Endodermal cell (in vitro differentiated cells): ENCODE measurements at regions not wholly inside any gene's neighbourhood (a gene's known extent, or its start where the extent isn't known, plus 50 kb on each side); places are given as distances from the start of the nearest gene placed in this dataset.

Experiments
- DNase-seq: peaks from one replicate; pipeline ENCODE4 v3.0.0-alpha.2; 2017
- H3K27ac ChIP-seq: 2 replicates; pipeline ENCODE4 v1.5.1; 2013; ENCODE audit warnings: mild to moderate bottlenecking, low read depth, low read length, moderate library complexity
- H3K27me3 ChIP-seq: 2 replicates; pipeline ENCODE4 v1.6.1; 2013; ENCODE audit warnings: mild to moderate bottlenecking, low read length, moderate library complexity; ENCODE audit not compliant: insufficient read depth, control insufficient read depth, poor library complexity, severe bottlenecking
- H3K36me3 ChIP-seq: 2 replicates; pipeline ENCODE4 v1.7.0; 2013; ENCODE audit warnings: mild to moderate bottlenecking, low read length, moderate library complexity; ENCODE audit not compliant: control insufficient read depth, insufficient read depth
- H3K4me1 ChIP-seq: one replicate; pipeline ENCODE4 v1.7.0; 2013; ENCODE audit warnings: low read length; ENCODE audit not compliant: control insufficient read depth, insufficient read depth
- H3K4me3 ChIP-seq: 2 replicates; pipeline ENCODE4 v1.5.1; 2013; ENCODE audit warnings: mild to moderate bottlenecking, low read length, moderate library complexity
- H3K9ac ChIP-seq: 2 replicates; pipeline ENCODE4 v1.6.1; 2013; ENCODE audit warnings: mild to moderate bottlenecking, low read length, moderate library complexity; ENCODE audit not compliant: poor library complexity, severe bottlenecking; ENCODE audit errors: extremely low read depth
- H3K9me3 ChIP-seq: 2 replicates; pipeline ENCODE4 v1.6.1; 2013; ENCODE audit warnings: mild to moderate bottlenecking, low read length, moderate library complexity; ENCODE audit not compliant: control insufficient read depth
- H3K27ac Mint-ChIP-seq: 2 replicates; pipeline ENCODE4 v1.8.0; 2020; ENCODE audit warnings: mixed read lengths
- H3K27me3 Mint-ChIP-seq: 2 replicates; pipeline ENCODE4 v1.8.0; 2021; ENCODE audit warnings: mild to moderate bottlenecking, mixed read lengths; ENCODE audit not compliant: insufficient read depth
- H3K36me3 Mint-ChIP-seq: 2 replicates; pipeline ENCODE4 v1.8.0; 2020; ENCODE audit warnings: low read depth, mixed read lengths
- H3K4me1 Mint-ChIP-seq: 2 replicates; pipeline ENCODE4 v1.8.0; 2020; ENCODE audit warnings: mixed read lengths
- H3K4me3 Mint-ChIP-seq: 2 replicates; pipeline ENCODE4 v1.8.0; 2020; ENCODE audit warnings: mild to moderate bottlenecking, moderate library complexity, mixed read lengths
- H3K9me3 Mint-ChIP-seq: 2 replicates; pipeline ENCODE4 v1.8.0; 2020; ENCODE audit warnings: mild to moderate bottlenecking, mixed read lengths
- WGBS, 2 experiments: methylation state at CpG; one replicate each; pipeline versions ENCODE4 v1.1.5 to v1.1.7; 2013; ENCODE audit warnings: missing lambda C conversion rate in 2 of 2, mixed read lengths in 1 of 2; ENCODE audit not compliant: insufficient coverage in 1 of 2, insufficient read length in 1 of 2; 5-methylcytosine and 5-hydroxymethylcytosine counted together
- TF ChIP-seq, protein P1 (sequence below): fragments of 200-600 bp; sonication (generic); conservative IDR thresholded peaks from 2 replicates; pipeline ENCODE4 v1.5.0; 2021; ENCODE audit warnings: antibody characterized with exemption, mild to moderate bottlenecking

DNA sequence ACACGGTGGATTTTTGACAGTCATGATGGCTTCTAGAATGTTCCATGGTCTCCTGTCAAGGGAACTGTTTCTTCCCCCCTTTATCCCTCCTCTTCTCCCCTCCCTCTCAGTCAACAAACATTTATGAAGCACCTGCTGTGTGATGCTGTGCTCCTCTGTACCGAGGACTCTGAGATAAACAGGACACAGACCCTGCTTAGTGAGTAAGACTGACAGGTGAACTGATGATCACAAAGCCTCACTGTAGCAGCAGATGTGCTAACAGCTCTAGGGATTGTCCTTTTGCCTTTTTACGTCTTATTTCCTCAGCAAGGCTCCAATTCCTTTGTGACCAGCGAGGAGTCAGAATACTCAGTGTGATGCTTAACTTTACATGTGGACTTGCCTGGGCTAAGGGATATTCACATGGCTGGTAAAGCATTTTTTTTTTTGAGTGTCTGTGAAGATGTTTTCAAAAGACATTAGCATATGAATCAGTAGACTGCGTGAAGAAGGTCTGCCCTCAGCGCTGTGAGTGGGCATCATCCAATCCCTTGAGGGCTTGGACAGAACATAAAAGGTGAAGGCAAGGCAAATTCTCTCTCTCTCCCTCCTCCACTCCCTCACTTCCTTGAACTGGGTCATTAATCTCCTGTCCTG, 170.1 kb downstream of the ADRA2A start:
- Mint-ChIP-seq H3K4me3 (no peak overlapping the region), H3K27ac (no peak overlapping the region), H3K9me3 (no peaks in the 10 kb centered on the region), H3K4me1 (no peaks in the 10 kb centered on the region), H3K27me3 (no peaks in the 10 kb centered on the region), H3K36me3 (no peaks in the 10 kb centered on the region)
- Histone ChIP-seq H3K9me3 (no peaks in the 10 kb centered on the region), H3K4me3 (no peak overlapping the region), H3K27me3 (no peaks in the 10 kb centered on the region), H3K36me3 (no peaks in the 10 kb centered on the region), H3K27ac (no peak overlapping the region), H3K4me1 (no peaks in the 10 kb centered on the region), H3K9ac (no peak overlapping the region)
- no peak for DNase-seq
- TF ChIP-seq, protein P1, sequence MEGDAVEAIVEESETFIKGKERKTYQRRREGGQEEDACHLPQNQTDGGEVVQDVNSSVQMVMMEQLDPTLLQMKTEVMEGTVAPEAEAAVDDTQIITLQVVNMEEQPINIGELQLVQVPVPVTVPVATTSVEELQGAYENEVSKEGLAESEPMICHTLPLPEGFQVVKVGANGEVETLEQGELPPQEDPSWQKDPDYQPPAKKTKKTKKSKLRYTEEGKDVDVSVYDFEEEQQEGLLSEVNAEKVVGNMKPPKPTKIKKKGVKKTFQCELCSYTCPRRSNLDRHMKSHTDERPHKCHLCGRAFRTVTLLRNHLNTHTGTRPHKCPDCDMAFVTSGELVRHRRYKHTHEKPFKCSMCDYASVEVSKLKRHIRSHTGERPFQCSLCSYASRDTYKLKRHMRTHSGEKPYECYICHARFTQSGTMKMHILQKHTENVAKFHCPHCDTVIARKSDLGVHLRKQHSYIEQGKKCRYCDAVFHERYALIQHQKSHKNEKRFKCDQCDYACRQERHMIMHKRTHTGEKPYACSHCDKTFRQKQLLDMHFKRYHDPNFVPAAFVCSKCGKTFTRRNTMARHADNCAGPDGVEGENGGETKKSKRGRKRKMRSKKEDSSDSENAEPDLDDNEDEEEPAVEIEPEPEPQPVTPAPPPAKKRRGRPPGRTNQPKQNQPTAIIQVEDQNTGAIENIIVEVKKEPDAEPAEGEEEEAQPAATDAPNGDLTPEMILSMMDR = no peak
- WGBS, 2 experiments = 66 to 82% methylated on average over 3 to 6 of the region's 6 CpGs

DNA sequence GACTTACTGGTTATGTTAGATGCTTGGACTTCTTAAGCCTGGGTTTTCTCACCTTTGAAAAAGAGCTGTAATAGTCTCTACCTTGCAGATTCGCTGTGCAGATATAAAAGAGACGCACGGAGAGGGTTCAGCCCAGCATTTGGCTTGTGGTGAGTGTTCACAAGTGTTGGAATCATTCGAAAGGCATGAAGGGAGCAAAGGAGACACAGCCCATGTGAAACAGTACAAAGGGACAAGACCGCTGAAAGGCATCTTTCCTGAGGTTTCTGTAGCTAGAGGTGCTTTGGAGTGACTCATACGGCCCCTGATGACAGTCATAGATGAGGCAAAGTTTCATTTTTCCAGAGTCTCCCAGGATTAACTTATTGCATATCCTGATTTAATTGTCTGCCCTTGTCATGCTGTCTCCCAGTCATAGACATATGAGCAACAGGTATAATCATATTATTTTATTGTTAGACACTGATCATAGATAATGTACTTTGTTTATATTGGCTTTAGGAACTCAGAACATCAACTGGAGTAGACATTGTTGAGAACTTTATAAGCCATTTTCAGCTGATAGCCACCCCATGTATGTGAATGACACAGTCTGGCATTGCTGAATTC, 171.1 kb downstream of the ADRA2A start:
- H3K27ac Mint-ChIP-seq = no peak overlapping the region
- H3K27me3 Mint-ChIP-seq = no peaks in the 10 kb centered on the region
- H3K36me3 Mint-ChIP-seq = no peaks in the 10 kb centered on the region
- H3K4me1 ChIP-seq = no peaks in the 10 kb centered on the region
- no peaks in the 10 kb centered on the region for H3K9me3 Mint-ChIP-seq
- H3K27ac ChIP-seq = no peak overlapping the region
- no peaks in the 10 kb centered on the region for H3K9me3 ChIP-seq
- no peak overlapping the region for H3K9ac ChIP-seq
- no peaks in the 10 kb centered on the region for H3K36me3 ChIP-seq
- no peaks in the 10 kb centered on the region for H3K4me1 Mint-ChIP-seq
- 87 to 90% methylated on average over 5 to 6 of the region's 6 CpGs for WGBS, 2 experiments
- H3K4me3 ChIP-seq = no peak overlapping the region
- TF ChIP-seq, protein P1 = no peak
- H3K4me3 Mint-ChIP-seq = no peak overlapping the region
- no peak for DNase-seq
- no peaks in the 10 kb centered on the region for H3K27me3 ChIP-seq

DNA sequence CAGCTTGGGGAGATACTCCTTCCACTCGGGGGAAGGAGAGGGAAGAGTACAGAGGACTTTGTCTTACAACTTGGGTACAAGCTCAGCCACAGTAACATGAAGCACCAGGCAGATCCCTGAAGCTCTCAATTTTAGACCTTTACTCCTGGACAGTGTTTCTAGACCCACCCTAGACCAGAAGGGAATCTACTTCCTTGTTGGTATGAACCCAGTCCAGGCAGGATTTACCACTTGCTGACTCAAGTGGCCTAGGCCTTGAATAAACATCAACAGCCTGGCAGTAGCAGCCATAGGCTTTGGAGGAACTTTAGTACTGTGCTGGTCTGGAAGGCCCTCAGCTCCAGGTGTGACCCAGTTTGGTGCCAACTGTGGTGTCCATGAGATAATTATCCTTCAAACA, 173.1 kb downstream of the ADRA2A start:
- Histone ChIP-seq H3K36me3 (no peaks in the 10 kb centered on the region), H3K9me3 (no peaks in the 10 kb centered on the region), H3K4me1 (no peaks in the 10 kb centered on the region), H3K27ac (no peak overlapping the region), H3K27me3 (no peaks in the 10 kb centered on the region), H3K4me3 (no peak overlapping the region), H3K9ac (no peak overlapping the region)
- DNase-seq = no peak
- Mint-ChIP-seq H3K4me1 (no peaks in the 10 kb centered on the region), H3K36me3 (no peaks in the 10 kb centered on the region), H3K9me3 (no peaks in the 10 kb centered on the region), H3K4me3 (no peak overlapping the region), H3K27me3 (no peaks in the 10 kb centered on the region), H3K27ac (no peak overlapping the region)
- WGBS, 2 experiments = 85% methylated on average over 1 of the region's 1 CpG; no CpG with 5 or more reads in 1 of the 2 experiments
- TF ChIP-seq, protein P1 = no peak
